HS-5 (cell line): ENCODE measurements at regions not wholly inside any gene's neighbourhood (a gene's known extent, or its start where the extent isn't known, plus 50 kb on each side); places are given as distances from the start of the nearest gene placed in this dataset.

Source experiments
- DNase-seq: peaks from one replicate; pipeline ENCODE4 v3.0.0-alpha.2; 2012; ENCODE audit warnings: low read depth

DNA sequence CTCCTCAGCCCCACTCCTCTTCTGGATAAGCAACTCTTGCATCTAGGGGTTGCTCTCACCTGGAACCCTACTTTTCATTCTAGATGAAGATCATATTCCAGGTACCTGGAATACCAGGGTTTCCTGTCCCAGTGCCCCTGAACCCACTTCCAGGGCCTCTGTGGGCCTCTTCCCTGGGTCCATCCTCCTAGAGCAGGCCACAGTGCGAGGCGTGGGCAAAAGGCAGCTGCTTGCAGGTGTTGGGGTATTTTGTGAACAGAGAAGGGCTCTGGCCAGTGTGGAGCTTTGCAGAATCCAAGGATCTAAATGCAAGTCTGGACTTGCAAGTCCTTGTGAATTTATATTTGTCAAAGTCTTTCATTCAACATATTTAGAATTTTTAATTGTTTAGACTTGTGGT, 240.4 kb upstream of the POU3F1 start:
- DNase-seq: no peak

DNA sequence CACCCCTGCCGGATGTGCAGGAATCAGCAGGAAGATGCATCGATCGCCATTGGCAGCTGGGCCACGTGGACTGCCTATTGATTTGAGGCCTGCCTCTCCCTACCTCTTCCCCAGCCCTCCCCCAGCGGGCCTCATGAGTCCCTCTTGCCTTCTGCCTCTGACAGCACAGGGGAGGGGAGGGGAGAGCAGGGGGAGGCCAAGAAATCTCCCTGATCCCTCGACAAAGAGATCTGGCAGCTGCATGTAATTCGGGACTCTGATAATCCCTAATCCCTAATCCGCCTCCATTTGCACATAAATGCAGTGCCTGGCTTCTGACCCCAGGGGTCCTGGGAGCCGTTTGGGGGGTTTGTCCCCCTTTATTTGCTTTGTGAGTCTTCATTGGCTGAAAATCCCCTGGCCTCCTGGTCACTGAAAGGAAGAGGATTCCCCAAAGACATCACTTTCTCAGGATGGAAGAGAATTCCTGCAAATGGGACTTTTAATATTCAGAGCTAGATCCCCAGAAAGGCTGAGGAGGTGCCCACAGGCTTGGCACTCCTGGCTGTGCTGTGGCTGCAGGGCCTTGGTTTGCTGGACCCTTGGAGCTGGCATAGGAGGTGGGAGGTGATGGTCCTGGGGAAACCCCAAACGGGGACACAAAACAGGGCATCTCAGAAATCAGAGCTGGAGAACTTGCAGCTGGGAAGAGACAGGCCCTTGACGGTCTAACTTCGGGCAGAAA, 239.4 kb upstream of the POU3F1 start:
- DNase-seq: no peak

DNA sequence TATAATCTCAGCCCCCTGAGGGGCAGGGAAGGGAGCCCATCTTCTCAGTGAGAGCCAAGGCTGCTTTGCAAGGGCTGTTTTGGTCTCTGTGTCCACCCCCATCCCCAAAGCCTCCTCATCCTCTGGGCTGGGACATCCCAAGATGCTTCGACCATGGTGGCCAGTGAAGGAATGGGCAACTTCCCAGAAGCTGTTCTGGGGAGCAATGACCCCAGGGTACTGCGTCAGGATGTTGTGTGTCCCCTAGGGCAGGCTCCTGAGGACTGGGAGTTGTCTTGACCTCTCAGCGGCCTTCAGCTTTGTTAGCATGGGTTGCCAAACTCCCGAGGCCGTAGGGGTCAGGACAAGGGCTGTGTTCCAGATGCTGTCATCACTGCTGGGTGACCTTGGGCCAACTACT, 238.4 kb upstream of the POU3F1 start:
- no peak for DNase-seq

DNA sequence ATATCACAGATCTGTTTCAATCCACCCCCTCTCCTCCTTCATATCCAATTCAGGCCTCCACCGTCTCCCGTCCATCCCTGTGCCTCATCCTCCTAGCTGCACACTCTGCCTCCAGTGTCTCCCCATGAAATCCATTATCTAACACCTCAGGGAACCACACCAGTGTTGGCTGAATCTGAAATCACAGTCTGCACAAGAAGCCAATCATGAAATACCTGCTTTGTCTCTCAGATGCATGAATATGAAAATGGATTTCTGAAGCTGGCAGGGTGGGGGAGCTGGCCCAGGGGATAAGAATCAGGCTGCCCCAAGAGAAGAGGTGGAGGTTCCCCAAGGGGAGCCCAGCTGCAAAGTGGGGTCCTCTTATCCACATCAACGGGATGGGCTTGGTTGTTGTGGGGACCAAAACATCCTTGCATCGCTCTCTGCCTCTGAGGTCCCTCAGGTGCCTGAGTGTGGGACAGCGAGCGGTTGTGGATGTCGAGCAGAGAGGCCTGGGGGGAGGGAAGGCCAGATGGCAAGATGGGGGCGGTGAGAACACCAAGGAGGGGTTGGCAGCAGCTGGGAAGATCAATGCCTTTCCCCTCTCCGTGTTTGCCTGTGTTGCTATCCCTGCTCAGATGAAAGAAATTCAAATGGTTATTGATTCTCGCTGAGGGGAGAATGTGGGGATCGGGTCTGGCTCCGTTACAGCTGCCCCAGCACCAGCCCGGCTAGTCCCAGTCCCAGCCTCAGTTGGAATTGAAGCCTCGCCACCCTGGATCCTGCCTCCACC, 237.3 kb upstream of the POU3F1 start:
- no peak for DNase-seq

DNA sequence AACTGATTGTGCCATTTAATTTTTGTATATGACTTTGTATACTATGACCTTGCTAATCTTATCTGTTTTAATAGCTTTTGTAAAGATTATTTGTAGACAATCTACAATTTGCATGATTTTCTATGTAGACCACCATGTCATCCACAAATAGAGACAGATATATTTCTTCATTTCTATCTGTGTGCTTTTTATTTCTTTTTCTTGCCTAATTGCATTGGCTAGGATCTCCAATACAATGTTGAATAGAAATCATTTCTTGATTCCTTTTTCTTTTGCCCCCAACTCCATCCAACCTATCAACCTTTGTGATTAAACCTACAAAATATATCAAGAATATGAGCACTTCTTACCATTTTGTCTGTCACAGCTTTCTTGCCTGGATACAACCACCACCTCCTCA, 232.6 kb upstream of the POU3F1 start:
- no peak for DNase-seq

DNA sequence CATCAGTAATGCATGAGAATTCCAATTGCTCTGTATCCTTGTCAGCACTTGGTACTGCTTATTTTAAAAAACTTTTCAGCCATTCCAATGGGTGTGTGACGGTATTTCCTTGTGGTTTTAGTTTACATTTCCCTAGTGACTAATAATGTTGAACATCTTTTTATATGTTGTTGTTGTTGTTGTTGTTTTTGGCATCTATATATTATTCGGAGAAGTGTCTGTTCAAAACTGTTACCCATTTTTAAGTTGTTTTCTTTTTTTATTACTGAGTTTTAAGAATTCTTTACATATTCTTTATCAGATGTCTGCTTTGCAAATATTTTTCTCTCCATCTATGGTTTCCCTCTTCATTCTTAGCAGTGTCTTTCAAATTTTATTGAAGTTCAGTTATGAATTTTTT, 231.1 kb upstream of the POU3F1 start:
- no peak for DNase-seq

DNA sequence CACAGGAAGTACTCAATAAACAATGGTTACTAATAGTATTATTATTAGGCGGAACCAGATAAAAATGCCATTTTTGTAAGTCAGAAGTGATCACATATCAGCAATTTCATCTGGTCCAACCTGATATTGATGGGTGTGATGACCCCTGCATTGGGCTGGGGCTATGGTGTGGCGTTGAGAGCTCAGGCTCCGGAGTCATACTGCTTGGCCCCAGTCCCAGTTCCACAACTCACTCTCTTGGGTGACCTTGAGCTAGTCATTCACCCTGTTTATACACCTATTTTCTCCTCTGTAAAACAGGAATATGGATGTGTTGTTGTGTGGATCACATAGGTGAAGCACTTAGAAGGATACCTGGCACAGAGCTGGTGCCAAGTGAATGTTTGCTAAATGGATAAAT, 229.4 kb upstream of the POU3F1 start:
- no peak for DNase-seq

DNA sequence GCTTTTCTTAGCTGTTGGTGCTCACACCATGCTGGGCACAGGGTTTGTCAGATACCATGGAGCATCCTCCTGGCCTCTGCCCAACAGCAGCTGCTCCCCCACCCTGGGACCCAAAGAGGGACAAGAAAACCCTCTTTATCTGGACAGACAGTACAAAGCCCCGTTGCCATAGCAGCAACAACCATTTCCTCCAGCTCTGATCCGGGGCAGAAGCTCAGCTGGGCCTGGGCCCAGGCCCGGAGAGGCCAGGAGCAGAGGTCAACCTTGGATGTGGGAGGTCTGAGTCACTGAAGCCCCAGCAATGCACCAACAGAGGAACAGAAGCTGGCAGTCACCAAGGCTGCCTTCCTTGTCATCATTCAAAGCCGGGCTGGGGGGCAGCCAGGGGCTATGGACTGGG, 228.4 kb upstream of the POU3F1 start:
- DNase-seq: no peak

DNA sequence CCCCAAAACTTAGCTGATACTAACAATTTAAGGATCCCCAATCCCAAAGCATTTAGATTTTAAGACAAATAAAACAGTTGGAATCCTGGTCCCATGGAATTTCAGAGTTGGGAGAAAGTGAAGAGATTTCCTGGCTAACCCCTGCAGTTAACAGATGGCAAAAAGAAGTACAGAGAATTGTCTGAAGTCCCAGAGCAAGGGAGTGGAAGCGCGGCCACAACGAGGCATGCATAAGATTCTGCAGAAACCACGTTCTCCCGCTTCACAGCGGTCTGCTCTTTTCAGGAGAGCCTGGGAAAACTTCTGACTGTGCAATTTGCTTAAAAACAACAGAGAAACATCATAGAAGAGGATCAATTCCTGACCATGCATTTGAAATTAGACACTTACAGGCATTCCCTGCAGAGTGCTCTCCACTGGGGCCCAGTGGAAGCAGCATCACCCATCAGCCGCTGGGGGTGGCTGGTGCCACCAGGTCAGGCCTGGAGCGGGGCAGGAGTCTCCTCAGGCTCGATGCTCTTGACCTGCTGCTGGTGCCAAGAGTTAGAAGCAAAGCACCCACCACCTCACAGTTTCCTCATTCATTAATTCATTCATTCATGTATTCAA, 226.7 kb upstream of the POU3F1 start:
- no peak for DNase-seq

DNA sequence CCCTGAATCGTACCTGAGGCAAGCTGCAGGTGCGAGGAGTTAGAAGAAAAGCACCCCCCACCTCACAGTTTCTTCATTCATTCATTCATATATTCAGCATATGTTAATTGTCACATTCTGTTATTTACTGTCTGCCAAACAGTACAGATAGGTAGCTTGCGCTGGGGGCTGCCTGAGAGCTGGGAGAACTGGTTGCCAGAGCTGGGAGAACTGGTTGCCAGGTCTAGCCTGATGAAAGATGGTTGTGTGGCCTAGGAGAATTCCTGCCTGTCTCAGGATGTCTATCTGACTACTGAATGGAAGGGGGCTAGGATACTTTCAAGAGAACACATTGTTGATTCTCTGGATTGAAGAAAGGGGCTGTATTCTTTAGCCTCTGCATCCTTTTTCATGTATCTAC, 225.9 kb upstream of the POU3F1 start:
- DNase-seq: no peak

DNA sequence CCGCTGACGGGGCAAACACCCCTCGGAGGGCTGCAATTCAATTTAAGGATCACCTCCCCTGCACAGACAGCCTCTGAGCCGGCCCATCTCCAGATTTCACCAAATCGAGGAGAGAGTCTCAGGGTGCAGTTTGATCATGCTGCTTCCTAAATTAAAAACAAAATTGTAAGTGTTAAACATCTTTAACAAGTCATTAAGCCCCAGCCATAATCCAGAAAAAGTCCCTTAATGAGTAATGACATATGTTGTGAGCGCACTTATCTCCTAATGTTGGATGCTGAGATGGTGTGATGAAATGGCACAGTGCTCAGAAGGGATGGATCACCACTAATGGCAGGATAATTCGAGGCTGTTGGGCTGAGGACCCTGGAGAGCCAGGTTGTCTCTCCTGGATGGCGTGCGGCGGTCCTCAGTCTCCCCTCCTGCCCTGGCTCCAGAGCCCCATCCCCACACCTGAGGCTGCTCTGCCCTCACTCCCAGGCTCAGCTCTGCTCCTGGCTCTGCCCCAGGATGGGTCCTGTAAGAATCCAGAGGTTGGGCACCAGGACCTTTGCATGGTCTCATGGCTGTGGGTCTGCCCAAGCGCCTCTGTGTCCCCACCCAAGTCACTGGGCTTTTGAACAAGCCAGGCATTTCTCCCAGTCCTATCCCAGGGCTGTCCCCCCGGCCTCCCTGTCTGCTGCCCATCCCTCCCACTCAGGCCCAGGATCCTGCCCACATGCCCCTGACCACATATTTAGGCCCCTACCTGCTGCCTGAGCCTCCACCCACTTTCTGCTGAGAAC, 224.4 kb upstream of the POU3F1 start:
- no peak for DNase-seq

DNA sequence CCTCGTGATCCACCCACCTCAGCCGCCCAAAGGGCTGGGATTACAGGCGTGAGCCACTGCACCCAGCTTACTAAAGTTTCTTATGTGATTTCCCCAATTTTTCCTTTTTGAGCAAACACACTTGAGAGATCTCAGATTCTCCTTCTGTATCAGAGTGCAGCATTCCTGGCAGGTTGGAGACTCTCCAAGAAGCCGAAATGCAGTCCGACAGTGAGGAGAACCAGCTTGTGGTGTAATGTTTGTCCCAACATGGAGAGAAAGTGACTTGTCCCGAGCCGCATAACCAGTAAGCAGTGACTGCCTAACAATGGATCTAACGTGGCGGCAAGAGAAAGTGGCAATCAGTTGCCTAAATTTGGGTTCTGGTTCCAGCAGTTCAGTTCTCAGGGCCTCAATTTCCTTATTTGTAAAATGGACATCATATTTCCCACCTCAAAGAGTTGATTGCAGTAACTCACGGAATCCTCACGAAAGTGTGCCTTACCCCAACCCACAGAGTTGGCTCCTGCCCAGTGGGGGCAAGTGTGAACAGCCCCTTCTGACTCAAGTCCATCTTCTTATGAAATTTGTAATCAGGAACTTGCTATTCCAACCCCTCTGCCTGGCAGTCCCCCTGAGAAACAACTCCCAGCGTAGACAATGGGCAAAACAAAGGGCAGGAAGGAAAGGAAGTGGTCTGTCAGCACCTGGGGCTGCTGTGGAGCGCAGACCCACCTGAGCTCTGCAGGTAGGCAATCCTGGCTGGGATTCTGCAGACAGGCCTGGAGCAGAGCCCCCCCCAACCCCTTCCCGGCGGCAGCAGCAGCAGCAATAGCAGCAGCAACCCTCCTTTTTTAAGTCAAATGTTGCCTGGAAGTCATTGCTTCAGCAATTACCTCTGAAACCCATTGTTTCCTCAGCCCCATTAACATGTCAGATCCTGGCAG, 223.6 kb upstream of the POU3F1 start:
- DNase-seq: no peak

DNA sequence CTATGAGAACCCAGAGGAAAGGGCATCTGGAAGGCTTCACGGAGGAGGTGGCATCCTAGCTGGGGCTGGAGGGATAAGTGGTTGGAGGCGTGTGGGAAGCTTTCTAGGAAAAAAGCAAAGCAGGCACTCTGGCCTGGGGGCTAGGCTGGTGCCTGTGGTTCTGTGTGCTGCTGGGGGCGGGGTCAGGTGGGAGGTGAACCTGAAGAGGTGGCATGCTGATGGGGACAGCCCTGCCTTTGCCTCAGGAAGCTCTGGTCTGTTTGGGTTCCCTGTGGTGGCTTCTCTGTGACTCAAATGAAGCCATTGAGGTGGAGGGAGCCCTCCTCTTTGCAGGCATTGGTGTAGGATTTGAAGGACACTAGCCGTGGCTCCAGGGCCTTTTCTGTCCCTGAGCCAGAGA, 221.6 kb upstream of the POU3F1 start:
- no peak for DNase-seq

DNA sequence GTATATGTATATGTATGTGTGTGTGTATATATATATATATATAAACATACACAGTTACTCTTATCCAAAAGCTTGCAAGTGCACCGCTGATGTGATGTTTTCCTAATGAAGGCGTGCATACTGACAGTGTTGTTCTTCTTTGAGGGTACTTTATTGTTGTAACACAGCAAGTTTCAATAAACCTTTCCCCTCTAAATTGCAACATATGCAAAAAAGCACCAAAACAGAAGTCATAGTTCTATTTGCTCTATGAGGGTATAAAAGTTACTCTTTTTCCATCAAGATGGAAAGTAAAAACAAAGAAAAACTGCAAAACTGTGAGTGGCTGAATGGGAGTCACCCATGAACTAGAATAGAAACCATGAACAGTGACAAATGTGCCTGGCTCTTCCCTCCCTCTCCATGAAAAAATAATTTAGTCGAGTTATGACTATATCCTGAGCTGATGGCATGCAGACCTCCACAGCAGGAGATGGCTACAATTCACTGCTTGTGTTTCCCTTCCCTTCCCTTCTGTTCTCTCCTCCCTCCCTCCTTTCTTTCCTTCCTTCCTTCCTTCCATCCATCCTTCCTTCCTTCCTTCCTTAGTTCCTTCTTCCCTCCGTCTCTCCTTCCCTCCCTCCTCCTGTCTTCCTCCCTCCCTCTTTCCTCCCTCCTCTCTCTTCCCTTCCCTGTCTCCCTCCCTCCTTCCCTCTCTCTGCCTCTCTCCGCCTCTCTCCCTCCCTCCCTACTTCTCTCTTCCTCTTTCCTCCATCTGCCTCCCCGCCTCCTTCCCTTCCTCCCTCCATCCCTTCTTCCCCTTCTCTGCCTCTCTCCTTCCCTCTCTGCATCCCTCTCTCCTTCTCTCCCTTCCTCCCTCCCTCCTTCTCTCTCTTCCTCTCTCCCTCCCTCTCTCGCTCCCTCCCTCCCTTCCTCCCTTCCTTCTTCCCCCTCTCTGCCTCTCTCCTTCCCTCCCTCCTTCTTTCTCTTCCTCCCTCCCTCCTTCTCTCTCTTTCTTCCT, 220.7 kb upstream of the POU3F1 start:
- no peak for DNase-seq

DNA sequence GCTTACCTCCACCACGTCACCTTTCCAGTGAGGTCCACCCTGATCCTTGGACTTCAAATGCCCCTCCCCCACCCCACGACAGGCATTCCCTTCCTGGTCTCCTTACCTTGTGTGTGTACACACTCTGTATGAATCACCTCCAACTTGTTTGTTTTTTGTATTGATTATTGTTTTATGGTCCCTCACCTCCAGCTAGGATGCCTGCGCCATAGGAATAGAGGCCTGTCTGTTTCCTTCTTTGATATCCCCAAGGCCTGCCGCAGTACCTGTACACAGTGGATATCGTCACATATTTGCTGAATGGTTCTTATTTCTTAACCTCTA, 219.6 kb upstream of the POU3F1 start:
- no peak for DNase-seq

DNA sequence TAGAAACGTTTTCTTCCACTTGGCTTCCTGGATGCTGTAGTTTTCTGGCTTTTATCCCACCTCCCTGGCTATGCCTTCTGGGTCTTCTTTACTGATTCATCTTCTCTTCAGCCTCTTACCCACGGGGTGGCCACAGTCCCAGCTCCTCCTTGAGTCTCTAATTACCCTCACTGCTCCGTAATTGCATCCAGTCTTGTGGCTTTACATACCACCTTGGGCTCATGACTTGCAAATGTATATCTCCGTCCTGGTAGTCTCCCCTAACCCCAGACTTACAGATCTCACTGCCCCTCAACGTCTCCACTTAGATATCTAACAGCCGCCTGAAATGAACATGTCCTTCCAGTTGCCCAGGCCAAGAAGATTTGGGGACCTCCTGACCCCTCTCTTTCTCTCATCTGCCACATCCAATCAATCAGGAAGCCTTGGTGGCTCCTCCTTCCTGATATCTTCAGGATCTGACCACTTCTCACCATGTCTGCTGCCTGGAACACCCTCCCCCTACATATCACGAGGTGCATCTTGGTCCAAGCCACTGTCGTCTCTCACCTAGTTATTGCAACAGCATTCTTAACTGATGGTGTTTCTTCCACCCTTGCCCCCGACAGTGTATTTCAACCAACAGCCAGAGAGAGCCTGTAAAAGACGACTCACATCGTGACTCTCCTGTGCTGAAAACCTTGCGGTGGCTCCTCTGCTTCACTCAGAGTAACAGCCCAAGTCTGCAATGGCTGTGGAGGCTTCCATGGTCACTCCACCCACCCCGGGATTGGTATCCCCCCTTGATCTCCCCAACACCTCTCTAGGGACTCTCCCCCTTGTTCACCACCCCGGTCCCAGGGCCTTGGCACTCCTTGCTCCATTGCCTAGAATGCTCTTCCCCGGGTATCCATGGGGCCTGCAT, 219.0 kb upstream of the POU3F1 start:
- DNase-seq: no peak

DNA sequence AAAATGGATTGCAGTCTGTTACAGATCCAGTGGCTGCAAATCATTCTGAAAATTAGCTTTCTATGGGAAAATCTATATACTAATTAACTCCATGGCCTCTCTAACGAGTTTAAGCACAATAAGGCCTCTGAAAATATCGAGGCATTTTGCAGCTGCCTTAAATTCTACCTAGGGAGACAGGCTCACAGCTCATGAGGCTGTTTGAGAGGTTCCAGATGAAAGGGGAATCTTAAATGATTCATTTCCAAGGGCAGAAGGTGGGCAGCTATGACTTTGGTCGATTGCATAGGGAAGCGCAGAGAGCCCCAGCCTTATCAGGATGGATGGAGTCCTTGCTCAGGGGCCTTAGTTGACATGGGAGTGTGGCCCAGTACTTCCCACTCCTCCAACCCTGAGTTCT, 216.8 kb upstream of the POU3F1 start:
- no peak for DNase-seq

DNA sequence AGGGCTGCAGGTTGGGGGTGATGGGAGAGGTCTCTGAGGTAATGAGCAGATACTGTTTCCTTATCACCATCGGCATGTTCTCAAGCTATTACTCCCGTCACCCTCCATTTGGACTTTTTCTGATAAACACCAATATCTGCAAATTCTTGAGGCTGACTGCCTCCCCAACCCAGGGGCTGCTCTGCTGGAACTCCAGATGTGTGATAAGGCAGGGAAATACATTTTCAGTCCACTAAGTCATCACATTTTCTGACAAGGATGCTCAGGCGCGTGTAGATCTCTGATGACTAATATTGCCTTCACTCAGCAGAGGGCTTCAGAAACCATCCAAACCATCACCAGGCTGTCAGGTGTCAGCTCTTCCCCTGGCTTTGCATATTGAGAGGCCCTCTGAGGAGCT, 215.0 kb upstream of the POU3F1 start:
- no peak for DNase-seq

DNA sequence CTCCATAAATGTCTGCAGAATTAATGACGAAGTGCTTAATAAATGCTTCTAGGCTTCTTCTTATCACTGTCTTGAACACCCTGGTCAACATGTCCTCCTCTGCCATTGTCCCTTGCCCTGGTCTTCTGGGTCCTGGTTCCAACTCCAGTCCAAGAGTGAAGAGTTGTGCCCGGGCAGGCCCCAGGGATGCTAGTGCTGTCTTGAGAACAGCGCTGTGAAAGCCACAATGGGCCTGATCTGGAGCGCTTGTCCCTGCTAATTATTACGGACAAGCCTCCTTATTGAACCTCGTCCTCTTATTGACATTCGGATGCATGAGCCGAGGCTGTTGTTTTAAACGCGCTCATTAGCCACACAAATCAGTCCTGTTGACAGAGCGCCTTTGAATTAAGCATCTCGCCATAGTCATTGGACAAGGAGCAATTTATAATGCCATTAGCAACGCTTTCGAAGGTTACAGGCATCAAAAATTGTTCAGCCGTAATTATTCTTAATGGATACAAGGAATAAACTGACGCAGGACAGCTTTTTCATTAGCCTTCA, 211.6 kb upstream of the POU3F1 start:
- DNase-seq: no peak
